IMR-90 (cell line): ENCODE measurements at regions not wholly inside any gene's neighbourhood (a gene's known extent, or its start where the extent isn't known, plus 50 kb on each side); places are given as distances from the start of the nearest gene placed in this dataset.

Source experiments
- ATAC-seq: fragments of 200-7000 bp; cut with Tn5 transposase; 2 replicates; pipeline ENCODE4 v1.9.1; 2020; ENCODE audit warnings: low read depth, mild to moderate bottlenecking, moderate library complexity
- BruUV-seq: library from RNA; stranded (reverse); fragments of 400-500 nt; replicated peaks from 2 replicates; lab custom pipeline; 2021; lab: Mats Ljungman, UMichigan
- CTCF ChIA-PET: fragments of 300-600 bp; formaldehyde crosslinking; extraction: SDS; loops from one replicate; lab custom pipeline; 2021; ENCODE audit warnings: antibody characterized with exemption; lab: Yijun Ruan, JAX
- POLR2A ChIA-PET: fragments of 300-600 bp; sonication (Branson Sonifier 250); formaldehyde crosslinking; loops from one replicate; lab custom pipeline; 2022; ENCODE audit warnings: antibody characterized with exemption; ENCODE audit not compliant: unreplicated experiment; lab: Charles Lee
- DNase-seq: peaks from one replicate; pipeline ENCODE4 v3.0.0; 2013
- H2AFZ ChIP-seq: replicated peaks from 2 replicates; pipeline ENCODE3; 2013; ENCODE audit warnings: low read length, mild to moderate bottlenecking; ENCODE audit not compliant: poor library complexity
- H2AK5ac ChIP-seq: 2 replicates; pipeline ENCODE4 v1.6.1; 2013; ENCODE audit warnings: low read depth, low read length, inconsistent platforms
- H2AK9ac ChIP-seq: replicated peaks from 2 replicates; pipeline ENCODE3; 2013; ENCODE audit warnings: mild to moderate bottlenecking, low read depth, low read length, moderate library complexity; ENCODE audit not compliant: poor library complexity
- H2BK120ac ChIP-seq: 2 replicates; pipeline ENCODE4 v1.6.1; 2013; ENCODE audit warnings: low read depth, low read length, inconsistent platforms
- H2BK15ac ChIP-seq: 3 replicates; pipeline ENCODE4 v1.6.1; 2013; ENCODE audit warnings: low read depth, low read length, inconsistent platforms
- H2BK20ac ChIP-seq: 2 replicates; pipeline ENCODE4 v1.6.1; 2013; ENCODE audit warnings: low read depth, mild to moderate bottlenecking, inconsistent platforms, low read length, moderate library complexity
- H2BK5ac ChIP-seq: 2 replicates; pipeline ENCODE4 v1.6.1; 2013; ENCODE audit warnings: mild to moderate bottlenecking, low read depth, low read length, inconsistent platforms; ENCODE audit not compliant: poor library complexity, severe bottlenecking
- H3K14ac ChIP-seq: replicated peaks from 2 replicates; pipeline ENCODE4 v1.6.1; 2013; ENCODE audit warnings: low read depth, low read length, inconsistent platforms
- H3K18ac ChIP-seq: 2 replicates; pipeline ENCODE4 v1.6.1; 2013; ENCODE audit warnings: low read depth, low read length, control low read depth
- H3K23ac ChIP-seq: 2 replicates; pipeline ENCODE4 v1.6.1; 2013; ENCODE audit warnings: low read depth, low read length, inconsistent platforms
- H3K27ac ChIP-seq: 2 replicates; pipeline ENCODE4 v1.5.1; 2013; ENCODE audit warnings: mild to moderate bottlenecking, control low read depth, low read length; ENCODE audit not compliant: insufficient read depth
- H3K27me3 ChIP-seq: 2 replicates; pipeline ENCODE4 v1.6.1; 2013; ENCODE audit warnings: low read length; ENCODE audit not compliant: control insufficient read depth, insufficient read depth
- H3K36me3 ChIP-seq: 2 replicates; pipeline ENCODE4 v1.6.1; 2013; ENCODE audit warnings: low read length, mixed read lengths; ENCODE audit not compliant: control insufficient read depth, insufficient read depth
- H3K4ac ChIP-seq: 2 replicates; pipeline ENCODE4 v1.6.1; 2013; ENCODE audit warnings: low read depth, low read length, inconsistent platforms
- H3K4me1 ChIP-seq: 2 replicates; pipeline ENCODE4 v1.6.1; 2013; ENCODE audit warnings: low read length, mixed read lengths; ENCODE audit not compliant: control insufficient read depth, insufficient read depth
- H3K4me2 ChIP-seq: 2 replicates; pipeline ENCODE4 v1.6.1; 2013; ENCODE audit warnings: low read depth, mild to moderate bottlenecking, control low read depth, low read length, moderate library complexity
- H3K4me3 ChIP-seq: 2 replicates; pipeline ENCODE4 v1.5.1; 2013; ENCODE audit warnings: low read depth, mild to moderate bottlenecking, control low read depth, low read length, moderate library complexity; ENCODE audit not compliant: insufficient read depth
- H3K56ac ChIP-seq: 2 replicates; pipeline ENCODE4 v1.6.1; 2013; ENCODE audit warnings: low read length, inconsistent platforms; ENCODE audit not compliant: insufficient read depth; ENCODE audit errors: extremely low read depth
- H3K79me1 ChIP-seq, 2 experiments: 2 replicates each; pipeline ENCODE4 v1.6.1; 2013; ENCODE audit warnings: low read length in 2 of 2, inconsistent platforms in 1 of 2, low read depth in 1 of 2
- H3K9ac ChIP-seq: 2 replicates; pipeline ENCODE4 v1.6.1; 2013; ENCODE audit warnings: low read depth, low read length, control low read depth
- H3K9me1 ChIP-seq: 2 replicates; pipeline ENCODE4 v1.6.1; 2013; ENCODE audit warnings: low read length, inconsistent platforms; ENCODE audit not compliant: insufficient read depth
- H3K9me3 ChIP-seq: 2 replicates; pipeline ENCODE4 v1.6.1; 2013; ENCODE audit warnings: low read length; ENCODE audit not compliant: control insufficient read depth, insufficient read depth
- H4K20me1 ChIP-seq: 2 replicates; pipeline ENCODE4 v1.6.1; 2013; ENCODE audit warnings: low read length, inconsistent platforms; ENCODE audit not compliant: insufficient read depth
- H4K5ac ChIP-seq: 2 replicates; pipeline ENCODE4 v1.6.1; 2013; ENCODE audit warnings: mild to moderate bottlenecking, low read depth, low read length, control low read depth
- H4K8ac ChIP-seq, 2 experiments: 2 replicates each; pipeline ENCODE4 v1.6.1; 2013; ENCODE audit warnings: low read depth in 2 of 2, low read length in 2 of 2, control low read depth in 1 of 2, inconsistent platforms in 1 of 2
- H4K91ac ChIP-seq: 2 replicates; pipeline ENCODE4 v1.6.1; 2013; ENCODE audit warnings: low read depth, low read length, inconsistent platforms; ENCODE audit not compliant: insufficient read depth
- FOS ChIP-seq: fragments of 150-350 bp; IDR thresholded peaks from 2 replicates; pipeline ENCODE4 v1.6.1; 2016; ENCODE audit warnings: low read depth, low read length
- MAZ ChIP-seq: IDR thresholded peaks from 2 replicates; pipeline ENCODE4 v1.6.1; 2012; ENCODE audit warnings: low read depth, mild to moderate bottlenecking, low read length, improper control_type of control experiment, moderate library complexity, borderline replicate concordance
- RFX5 ChIP-seq: IDR thresholded peaks from 2 replicates; pipeline ENCODE4 v1.8.0; 2012; ENCODE audit warnings: low read depth, mild to moderate bottlenecking, low read length, moderate library complexity
- WGBS, 2 experiments: methylation state at CpG; one replicate each; pipeline versions ENCODE4 v1.1.5 to v1.1.7; 2013; ENCODE audit warnings: missing lambda C conversion rate in 2 of 2; ENCODE audit not compliant: insufficient read length in 1 of 2; ENCODE audit errors: extremely low coverage in 2 of 2; 5-methylcytosine and 5-hydroxymethylcytosine counted together
- dilution Hi-C: fragments of 300-500 bp; cut with HindIII; formaldehyde crosslinking; loops from one replicate; pipeline ENCODE4 v1.14.3; 2018; ENCODE audit warnings: low sequenced_read_pairs; ENCODE audit not compliant: unreplicated experiment
- in situ Hi-C: fragments of 300-500 bp; cut with MboI; formaldehyde crosslinking; loops from 3 replicates; pipeline ENCODE4 v1.14.3; 2019; ENCODE audit warnings: low sequenced_read_pairs, inconsistent platforms, mixed read lengths
- intact Hi-C: fragments of 100-400 bp; cut with micrococcal nuclease; formaldehyde crosslinking; loops from 2 replicates; pipeline ENCODE4 v1.10.0; 2022

DNA sequence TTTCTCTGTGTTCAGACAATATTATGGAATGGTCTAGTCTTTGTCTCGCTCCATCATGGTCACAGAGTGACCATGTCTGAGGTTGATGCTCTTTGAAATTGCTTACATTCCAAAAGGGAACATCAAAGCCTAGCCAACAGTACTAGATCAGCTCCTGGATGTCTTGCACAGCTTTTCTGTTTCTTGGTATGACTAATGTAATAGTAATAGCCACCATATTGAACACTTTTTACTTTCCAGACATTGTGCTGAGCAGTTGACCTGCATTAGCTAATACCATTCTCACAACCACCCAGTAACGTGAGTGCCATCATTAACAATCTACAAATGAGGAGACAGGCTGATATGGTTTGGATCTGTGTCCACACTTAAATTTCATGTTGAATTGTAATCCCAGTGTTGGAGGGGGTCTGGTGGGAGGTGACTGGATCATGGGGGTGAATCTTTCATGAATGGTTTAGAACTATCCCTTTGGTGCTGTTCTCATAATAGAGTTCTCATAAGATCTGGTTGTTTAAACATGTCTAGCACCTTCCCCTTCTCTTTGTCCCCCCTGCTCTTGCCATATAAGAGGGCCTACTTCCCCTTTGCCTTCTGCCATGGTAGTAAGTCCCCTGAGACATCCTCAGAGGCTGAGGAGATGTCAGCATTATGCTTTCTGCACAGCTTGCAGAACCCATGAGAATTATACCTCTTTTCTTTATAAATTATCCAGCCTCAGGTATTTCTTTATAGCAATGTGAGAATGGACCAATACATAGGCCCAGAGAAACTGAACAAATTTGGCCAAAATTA is 577.5 kb upstream of the CLINT1 start:
- Histone ChIP-seq H4K8ac (no peak overlapping the region), H2BK20ac (no peak overlapping the region), H3K27ac (no peak overlapping the region), H3K9me1 (no peaks in the 10 kb centered on the region), H3K9me3 (no peaks in the 10 kb centered on the region), H3K4ac (no peak overlapping the region), H2AFZ (no peak overlapping the region), H2AK9ac (no peak overlapping the region), H4K20me1 (no peaks in the 10 kb centered on the region), H2BK15ac (no peak overlapping the region), H3K4me2 (no peak overlapping the region), H3K4me3 (no peak overlapping the region), H2BK5ac (no peak overlapping the region), H3K18ac (no peak overlapping the region), H3K27me3 (no peaks in the 10 kb centered on the region; the same call in 1 of the 2 replicates), H3K14ac (no peak overlapping the region), H3K56ac (no peak overlapping the region), H3K36me3 (no peaks in the 10 kb centered on the region), H3K23ac (no peak overlapping the region), H3K9ac (no peak overlapping the region), H2AK5ac (no peak overlapping the region), H4K5ac (no peak overlapping the region), H4K91ac (no peak overlapping the region), H3K79me1 (no peaks in the 10 kb centered on the region), H2BK120ac (no peak overlapping the region), H3K4me1 (no peaks in the 10 kb centered on the region)
- intact Hi-C loops = no loop called here
- in situ Hi-C loops = no loop called here
- BruUV-seq = no TSS peak
- POLR2A ChIA-PET = no interaction called here
- TF ChIP-seq FOS = no peak
- TF ChIP-seq RFX5 = no peak
- TF ChIP-seq MAZ = no peak
- CTCF ChIA-PET = no interaction called here
- ATAC-seq = no peak
- dilution Hi-C loops = no loop called here
- DNase-seq = no peak
- WGBS, 2 experiments = no CpG with 5 or more reads among the region's 2 CpGs
